ENCODE measurements at regions not wholly inside any gene's neighbourhood (a gene's known extent, or its start where the extent isn't known, plus 50 kb on each side); places are given as distances from the start of the nearest gene placed in this dataset.

DNA sequence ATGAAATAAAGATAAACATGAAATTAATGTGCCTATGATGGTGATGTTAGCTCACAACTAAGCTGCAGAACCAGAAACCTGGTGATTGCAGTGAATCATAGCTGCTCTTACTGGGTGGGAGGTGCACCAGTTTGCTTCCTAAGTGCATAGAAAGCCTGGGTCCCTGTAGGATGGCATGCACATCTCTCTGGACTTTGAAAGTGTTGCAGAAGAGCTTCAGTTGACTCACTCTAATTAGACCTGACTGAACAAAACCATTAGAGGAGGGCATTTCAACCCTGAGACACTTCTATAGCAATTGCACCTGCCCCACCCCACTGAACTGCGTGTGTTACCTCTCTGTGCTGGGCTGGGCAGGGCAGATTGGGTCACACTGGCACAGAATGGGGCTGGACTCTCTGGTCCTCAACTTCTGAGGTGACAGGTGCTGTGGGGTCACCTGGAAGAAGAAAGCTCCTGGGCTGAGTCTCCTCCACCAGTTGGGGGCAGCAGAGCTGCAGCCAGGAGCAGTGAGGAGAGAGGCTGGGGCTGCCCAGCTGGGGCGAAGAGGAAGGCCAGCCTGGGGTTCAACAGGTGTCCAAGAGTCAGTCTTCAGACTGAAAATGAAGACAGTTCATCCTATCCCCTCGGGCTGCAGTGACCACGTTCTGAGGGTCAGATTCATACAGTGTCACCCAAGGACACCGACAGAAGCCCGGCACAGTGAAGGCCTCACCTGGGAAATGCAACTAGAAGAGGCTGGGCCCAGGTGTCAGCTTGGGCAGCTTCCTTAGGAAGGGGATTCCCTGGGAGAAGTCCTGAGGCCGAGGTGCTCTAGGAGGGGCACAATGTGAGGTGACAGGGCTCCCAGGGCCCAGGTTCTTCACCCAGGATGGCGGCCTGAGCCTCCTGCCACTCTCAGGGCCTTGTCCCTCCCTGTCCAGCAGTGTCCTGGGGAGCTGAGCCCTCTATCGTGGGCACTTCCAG is 58.1 kb downstream of the GGTLC2 start:
- H3K4me1 Mint-ChIP-seq (ENCODE audit: low read depth) = no peaks in the 10 kb centered on the region
- Histone ChIP-seq H3K4me3 (ENCODE audit: low read length) (no peak overlapping the region), H3K4me1 (ENCODE audit: insufficient read depth, low read length) (no peaks in the 10 kb centered on the region), H3K9me3 (ENCODE audit: control insufficient read depth in 1 of 2, insufficient read depth in 1 of 2, low read length in 2 of 2) (no peaks in the 10 kb centered on the region), H3K36me3 (ENCODE audit: insufficient read depth, low read length) (no peaks in the 10 kb centered on the region), H3K27ac (ENCODE audit: low read depth in 1 of 2, low read length in 2 of 2) (no peak overlapping the region), H3K27me3 (ENCODE audit: control insufficient read depth in 1 of 2, insufficient read depth in 2 of 2, low read length in 2 of 2) (no peaks in the 10 kb centered on the region)
- ChIA-PET POLR2A (no interaction called here), CTCF (no interaction called here)
- no peak overlapping the region for H3K4me3 Mint-ChIP-seq
- DNase-seq = no peak
- intact Hi-C loops (cut with DNase I, micrococcal nuclease) = no loop called here
- no peaks in the 10 kb centered on the region for H3K36me3 Mint-ChIP-seq (ENCODE audit: low read depth)
- TF ChIP-seq, protein P1, sequence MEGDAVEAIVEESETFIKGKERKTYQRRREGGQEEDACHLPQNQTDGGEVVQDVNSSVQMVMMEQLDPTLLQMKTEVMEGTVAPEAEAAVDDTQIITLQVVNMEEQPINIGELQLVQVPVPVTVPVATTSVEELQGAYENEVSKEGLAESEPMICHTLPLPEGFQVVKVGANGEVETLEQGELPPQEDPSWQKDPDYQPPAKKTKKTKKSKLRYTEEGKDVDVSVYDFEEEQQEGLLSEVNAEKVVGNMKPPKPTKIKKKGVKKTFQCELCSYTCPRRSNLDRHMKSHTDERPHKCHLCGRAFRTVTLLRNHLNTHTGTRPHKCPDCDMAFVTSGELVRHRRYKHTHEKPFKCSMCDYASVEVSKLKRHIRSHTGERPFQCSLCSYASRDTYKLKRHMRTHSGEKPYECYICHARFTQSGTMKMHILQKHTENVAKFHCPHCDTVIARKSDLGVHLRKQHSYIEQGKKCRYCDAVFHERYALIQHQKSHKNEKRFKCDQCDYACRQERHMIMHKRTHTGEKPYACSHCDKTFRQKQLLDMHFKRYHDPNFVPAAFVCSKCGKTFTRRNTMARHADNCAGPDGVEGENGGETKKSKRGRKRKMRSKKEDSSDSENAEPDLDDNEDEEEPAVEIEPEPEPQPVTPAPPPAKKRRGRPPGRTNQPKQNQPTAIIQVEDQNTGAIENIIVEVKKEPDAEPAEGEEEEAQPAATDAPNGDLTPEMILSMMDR (IDR thresholded peaks at IDR 0.05) = no peak
- ATAC-seq (ENCODE audit: poor library complexity) = no peak
- H3K27me3 Mint-ChIP-seq = no peaks in the 10 kb centered on the region
- H3K27ac Mint-ChIP-seq = no peak overlapping the region
- H3K9me3 Mint-ChIP-seq = no peaks in the 10 kb centered on the region

DNA sequence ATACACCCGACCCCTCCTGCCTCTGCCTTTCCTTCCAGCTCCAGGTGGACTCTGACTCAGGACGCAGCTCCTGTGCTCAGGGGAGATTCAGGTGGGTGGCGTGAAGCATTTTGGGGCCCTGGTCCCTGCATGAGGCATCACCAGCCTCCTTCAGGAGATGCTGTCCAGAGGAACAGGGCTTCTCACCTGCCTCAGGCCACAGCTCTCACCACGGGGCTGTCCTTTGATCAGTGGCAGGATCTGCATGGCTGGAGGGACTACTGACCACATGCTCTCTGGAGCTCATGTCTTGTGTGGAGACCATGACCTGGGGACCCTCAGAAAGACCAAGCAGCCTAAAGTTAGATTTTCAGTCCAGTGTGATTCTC is 58.8 kb downstream of the GGTLC2 start:
- H3K27ac Mint-ChIP-seq = no peak overlapping the region
- no peaks in the 10 kb centered on the region for H3K4me1 Mint-ChIP-seq (ENCODE audit: low read depth)
- H3K9me3 Mint-ChIP-seq = no peaks in the 10 kb centered on the region
- ATAC-seq (ENCODE audit: poor library complexity) = no peak
- intact Hi-C loops (cut with DNase I, micrococcal nuclease) = no loop called here
- ChIA-PET CTCF (no interaction called here), POLR2A (no interaction called here)
- Histone ChIP-seq H3K27ac (ENCODE audit: low read depth in 1 of 2, low read length in 2 of 2) (no peak overlapping the region), H3K36me3 (ENCODE audit: insufficient read depth, low read length) (no peaks in the 10 kb centered on the region), H3K4me3 (ENCODE audit: low read length) (no peak overlapping the region), H3K4me1 (ENCODE audit: insufficient read depth, low read length) (no peaks in the 10 kb centered on the region), H3K9me3 (ENCODE audit: control insufficient read depth in 1 of 2, insufficient read depth in 1 of 2, low read length in 2 of 2) (no peaks in the 10 kb centered on the region), H3K27me3 (ENCODE audit: control insufficient read depth in 1 of 2, insufficient read depth in 2 of 2, low read length in 2 of 2) (no peaks in the 10 kb centered on the region)
- no peak for DNase-seq
- H3K36me3 Mint-ChIP-seq (ENCODE audit: low read depth) = no peaks in the 10 kb centered on the region
- no peak overlapping the region for H3K4me3 Mint-ChIP-seq
- no peaks in the 10 kb centered on the region for H3K27me3 Mint-ChIP-seq
- TF ChIP-seq, protein P1 (IDR thresholded peaks at IDR 0.05) = no peak

DNA sequence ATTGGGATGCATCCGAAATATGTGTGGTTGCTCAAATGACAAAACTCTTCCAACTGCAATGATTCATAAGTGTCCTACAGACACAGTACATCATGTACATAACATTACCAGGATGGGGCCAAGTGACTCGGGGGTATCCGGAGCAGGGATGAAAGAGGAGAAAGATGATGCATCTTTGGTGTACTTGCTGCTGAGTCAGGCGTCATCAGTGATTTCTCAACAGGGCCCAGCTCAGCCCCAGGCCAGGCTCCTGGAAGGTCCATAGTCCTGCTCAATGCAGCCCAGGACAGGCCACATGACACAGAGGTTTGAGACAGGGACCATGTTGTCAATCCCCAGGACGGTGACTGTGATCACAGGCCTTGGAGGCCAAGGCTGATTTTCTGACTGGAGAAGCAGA is 59.3 kb downstream of the GGTLC2 start:
- no peak overlapping the region for H3K27ac ChIP-seq (ENCODE audit: low read depth in 1 of 2, low read length in 2 of 2)
- no peaks in the 10 kb centered on the region for H3K27me3 Mint-ChIP-seq
- H3K27me3 ChIP-seq (ENCODE audit: control insufficient read depth in 1 of 2, insufficient read depth in 2 of 2, low read length in 2 of 2) = no peaks in the 10 kb centered on the region
- no peaks in the 10 kb centered on the region for H3K36me3 Mint-ChIP-seq (ENCODE audit: low read depth)
- H3K4me1 ChIP-seq (ENCODE audit: insufficient read depth, low read length) = no peaks in the 10 kb centered on the region
- no peaks in the 10 kb centered on the region for H3K36me3 ChIP-seq (ENCODE audit: insufficient read depth, low read length)
- CTCF ChIA-PET = interaction anchor here (0.7 kb wide), 1 partner anchor 11 kb away, joined by 3 read pairs; no protein-coding TSS in a partner anchor
- TF ChIP-seq, protein P1 (IDR thresholded peaks at IDR 0.05) = no peak
- POLR2A ChIA-PET = no interaction called here
- H3K4me1 Mint-ChIP-seq (ENCODE audit: low read depth) = no peaks in the 10 kb centered on the region
- H3K4me3 ChIP-seq (ENCODE audit: low read length) = no peak overlapping the region
- ATAC-seq (ENCODE audit: poor library complexity) = no peak
- no peak overlapping the region for H3K4me3 Mint-ChIP-seq
- no peaks in the 10 kb centered on the region for H3K9me3 Mint-ChIP-seq
- no peaks in the 10 kb centered on the region for H3K9me3 ChIP-seq (ENCODE audit: control insufficient read depth in 1 of 2, insufficient read depth in 1 of 2, low read length in 2 of 2)
- intact Hi-C loops (cut with DNase I, micrococcal nuclease) = no loop called here
- no peak overlapping the region for H3K27ac Mint-ChIP-seq
- no peak for DNase-seq
